HG02885 (cell line): ENCODE measurements at regions not wholly inside any gene's neighbourhood (a gene's known extent, or its start where the extent isn't known, plus 50 kb on each side); places are given as distances from the start of the nearest gene placed in this dataset.
"Not testable (repeated sequence)": the region's sequence is repeated elsewhere in the genome, so short reads cannot be mapped to it uniquely, and the experiment has no call there.

Experiments
- ATAC-seq: cut with Tn5 transposase; IDR thresholded peaks from one replicate; pipeline ENCODE4 v1.9.1; 2021; ENCODE audit warnings: mild to moderate bottlenecking; ENCODE audit not compliant: unreplicated experiment, poor library complexity

DNA sequence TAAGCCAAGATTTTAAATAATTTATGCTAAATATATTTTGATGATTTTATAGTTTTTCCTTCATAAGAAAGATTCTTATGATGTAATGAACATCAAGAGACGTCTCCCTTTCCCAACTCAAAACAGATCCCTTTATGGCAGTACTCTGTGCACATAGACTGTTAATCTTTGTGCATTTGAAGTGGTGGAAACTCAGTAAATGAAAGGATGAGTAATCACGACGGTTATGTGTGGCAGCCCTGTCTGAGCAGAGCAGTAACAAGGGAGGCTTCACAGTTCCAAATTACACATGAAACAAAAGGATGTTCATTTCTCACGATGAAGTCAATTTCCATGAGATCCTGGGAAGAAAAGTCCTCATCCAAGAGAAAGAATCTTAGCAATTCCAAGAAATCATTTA is 498.1 kb downstream of the KLF5 start:
- ATAC-seq: no peak

DNA sequence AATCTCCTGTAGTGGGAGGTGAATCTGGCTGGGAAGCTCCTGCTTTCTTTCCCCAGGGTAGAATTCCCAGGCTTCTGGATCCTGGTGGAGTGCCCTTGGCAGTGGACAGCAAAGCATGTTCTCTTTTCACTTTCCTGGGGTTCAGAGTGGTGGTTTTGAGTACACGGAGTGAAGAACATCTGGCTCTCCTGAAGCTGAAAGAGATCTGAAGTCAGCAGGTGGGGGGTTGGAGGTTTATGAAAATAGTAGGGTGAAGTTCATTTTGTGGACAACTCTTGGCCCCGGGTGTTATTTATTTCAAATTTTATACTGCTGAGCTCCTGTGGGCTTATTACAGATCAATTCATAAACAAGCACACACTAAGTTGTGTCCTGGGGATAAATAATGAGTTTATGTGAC is 497.3 kb downstream of the KLF5 start:
- ATAC-seq: no peak

DNA sequence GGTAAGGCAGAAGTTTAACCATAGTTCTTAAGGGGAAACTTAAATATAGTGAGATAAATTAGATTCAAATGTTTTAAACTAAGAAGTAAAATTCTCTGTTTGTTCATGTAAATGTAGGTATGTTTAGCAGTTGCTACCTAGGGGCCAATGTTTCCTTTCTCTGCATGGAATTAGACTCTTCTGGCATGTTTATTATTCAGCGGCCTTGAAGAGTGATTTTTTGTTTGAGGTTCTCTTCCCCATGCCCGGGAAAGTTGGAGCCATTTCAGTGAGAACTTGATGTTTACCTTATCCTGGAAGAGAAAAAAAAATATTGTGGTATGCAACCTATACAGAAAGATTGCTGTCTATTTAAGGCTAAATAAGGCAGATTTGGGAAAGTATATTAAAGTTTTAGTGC is 492.9 kb downstream of the KLF5 start:
- no peak for ATAC-seq

DNA sequence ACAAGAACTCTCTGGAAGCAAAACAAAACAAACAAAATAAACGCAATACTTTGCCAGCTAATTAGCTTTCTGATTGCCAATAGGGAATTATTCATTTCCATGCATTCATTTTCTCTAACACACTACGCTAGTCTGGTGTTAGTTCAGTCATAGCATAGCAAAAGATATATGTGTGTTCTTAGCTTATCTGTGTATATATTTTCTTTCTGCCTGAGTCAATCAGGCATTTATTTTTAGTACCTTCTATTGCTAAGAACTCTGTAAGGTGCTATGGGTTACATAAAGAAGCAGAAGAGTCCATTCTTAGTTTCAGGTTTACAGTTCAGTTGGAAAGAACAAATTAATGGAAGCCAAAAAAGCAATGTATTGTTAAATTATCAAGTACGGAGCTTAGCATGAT is 490.9 kb downstream of the KLF5 start:
- no peak for ATAC-seq

DNA sequence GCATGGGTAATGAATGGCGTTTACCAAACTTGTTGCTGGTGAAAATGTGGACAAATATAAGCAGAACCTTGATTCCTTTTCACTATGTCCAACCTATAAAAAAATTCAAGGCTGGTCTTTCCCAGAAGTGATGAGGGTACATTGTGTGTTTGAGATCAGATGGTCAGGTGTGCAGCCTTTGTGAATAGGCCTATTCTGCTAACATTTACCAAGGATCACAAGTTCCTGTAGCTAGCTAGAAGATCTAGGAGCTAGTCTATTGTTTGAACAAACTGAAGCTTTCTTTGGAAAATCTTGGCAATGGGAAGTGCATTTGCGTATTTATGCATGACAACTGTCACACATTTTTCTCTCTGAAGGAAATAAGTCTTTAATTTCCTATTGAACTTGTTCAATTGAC is 489.6 kb downstream of the KLF5 start:
- no peak for ATAC-seq

DNA sequence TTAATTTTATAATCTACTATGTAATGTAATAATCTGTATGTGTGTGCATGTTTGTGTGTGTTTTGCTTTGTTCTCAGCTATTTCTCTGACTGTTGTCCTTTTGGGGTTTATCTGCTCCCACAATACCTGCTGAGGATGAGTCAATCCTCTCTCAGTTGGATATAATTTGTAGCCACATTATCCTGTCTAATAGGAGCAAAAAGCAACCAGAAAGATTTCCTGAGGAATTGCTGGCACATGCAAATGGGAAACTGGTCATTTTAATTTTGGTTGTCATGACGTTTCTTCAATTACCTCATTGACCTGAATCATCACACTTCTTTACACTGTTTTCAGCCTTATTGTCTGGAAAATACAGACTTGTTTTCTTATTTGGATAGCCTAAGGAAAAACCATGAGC is 488.4 kb downstream of the KLF5 start:
- ATAC-seq: no peak

DNA sequence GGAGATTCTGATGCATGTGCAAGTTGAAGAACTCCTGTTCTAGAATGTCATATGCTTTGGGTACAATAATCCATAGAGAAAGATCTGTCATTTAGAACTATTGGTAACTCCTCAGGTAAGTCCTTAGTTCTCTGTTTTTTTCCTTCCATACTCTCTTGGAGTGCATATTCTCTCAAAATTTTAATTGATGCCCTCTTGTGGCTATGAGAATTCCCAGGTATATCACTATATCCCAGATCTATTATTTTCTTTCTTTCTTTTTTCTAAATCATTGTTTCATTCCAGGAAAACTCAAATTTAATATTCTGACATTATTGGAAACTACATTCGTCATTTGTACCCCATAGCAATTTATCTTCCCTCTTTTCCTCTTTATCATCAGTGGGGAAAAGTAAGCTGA is 485.4 kb downstream of the KLF5 start:
- ATAC-seq: no peak

DNA sequence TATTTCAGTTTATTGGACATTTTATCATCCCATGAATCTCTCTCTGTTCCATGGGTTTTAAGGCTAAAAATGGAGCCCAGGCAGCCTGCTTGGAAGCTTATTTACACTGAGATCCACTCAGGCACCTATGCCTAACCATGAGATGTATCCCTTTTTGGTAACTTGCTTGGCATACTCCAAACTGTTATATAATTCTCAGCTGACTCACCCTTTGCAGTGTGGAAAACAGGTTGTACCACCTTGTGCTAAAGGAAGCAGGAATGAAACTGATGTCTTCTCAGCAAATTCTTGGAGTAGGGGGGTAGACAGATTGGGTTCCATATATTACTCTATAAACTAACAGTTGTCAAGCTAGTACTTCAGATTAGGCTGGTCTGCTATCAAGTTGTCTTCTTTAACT is 483.6 kb downstream of the KLF5 start:
- ATAC-seq: no peak

DNA sequence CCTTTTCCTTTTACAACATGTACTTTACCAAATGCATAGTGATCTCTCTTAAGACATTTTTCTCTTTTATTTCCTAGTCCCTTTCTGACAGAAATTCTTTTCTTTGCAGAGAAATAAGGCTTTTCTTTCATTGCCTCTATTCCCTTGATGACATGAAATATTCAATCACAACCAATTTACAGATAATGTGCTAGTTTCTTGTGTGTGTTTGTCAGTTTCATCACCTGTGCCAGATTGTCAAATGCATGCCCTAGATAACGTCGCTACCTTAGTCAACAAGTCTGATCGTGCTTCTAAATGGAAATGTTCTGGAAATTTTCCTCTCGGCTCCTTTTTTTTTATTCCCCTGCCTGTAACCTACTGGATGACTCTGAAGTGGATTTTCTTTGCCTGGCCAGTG is 478.1 kb downstream of the KLF5 start:
- no peak for ATAC-seq

DNA sequence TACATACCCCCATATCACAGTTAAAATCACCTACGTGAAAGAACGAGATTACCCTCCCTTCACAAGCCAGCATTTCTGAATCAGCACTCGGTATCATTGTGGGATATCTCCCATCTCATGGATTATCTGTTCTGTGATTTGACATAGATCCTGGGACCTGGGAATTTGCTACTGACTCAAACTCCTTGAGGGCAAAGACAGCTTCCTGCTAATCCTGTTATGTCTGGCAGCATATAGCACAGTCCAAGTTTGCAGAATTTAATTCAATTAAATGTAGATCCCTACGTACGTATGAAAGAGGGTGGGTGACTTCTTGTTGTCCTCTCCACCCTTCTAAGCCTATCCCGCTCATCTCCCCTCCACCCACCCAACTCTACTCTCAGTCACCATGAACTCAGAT is 476.5 kb downstream of the KLF5 start:
- no peak for ATAC-seq

DNA sequence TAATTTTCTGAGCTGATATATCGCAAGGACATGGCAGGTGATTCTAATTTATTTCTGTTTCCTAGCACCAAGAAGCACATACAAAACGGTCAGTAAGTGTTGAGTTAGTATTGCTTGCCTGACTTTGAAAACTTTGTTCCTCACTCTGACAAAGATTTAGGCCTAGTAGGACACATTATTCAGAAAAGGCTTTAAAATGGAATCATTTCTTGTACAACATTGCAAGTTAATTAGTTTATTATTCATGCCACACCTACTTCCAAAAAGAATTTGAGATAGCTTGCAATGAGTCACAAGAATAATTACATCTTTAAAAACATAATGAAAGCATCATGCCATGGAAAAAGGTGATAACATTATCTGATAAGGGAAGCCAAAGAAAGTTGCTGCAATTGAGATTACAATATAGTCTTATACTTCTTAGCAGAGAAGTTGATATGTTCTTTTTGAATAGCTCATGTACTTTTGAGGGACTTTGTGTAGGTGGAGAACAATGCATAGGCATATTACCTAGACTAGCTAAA is 474.2 kb downstream of the KLF5 start:
- ATAC-seq: no peak

DNA sequence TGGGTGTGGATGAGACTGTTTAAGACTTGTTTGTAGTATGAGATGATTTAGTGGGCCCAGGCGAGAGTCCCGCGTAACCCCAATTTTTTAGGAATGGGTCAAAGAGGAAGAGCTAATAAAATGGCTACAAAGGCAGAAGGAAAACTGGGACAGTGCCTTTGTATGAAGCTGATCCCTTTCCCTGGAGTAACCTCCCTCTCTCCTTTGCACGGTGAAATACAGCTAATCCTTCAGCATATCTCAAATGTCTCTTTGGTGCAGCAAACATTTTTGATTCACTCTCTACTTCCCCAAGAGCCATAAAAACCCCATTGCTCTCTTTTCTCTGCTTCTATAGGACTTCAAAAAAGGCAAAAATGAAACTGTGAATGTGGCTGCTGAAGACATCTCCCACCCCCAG is 473.8 kb downstream of the KLF5 start:
- ATAC-seq: no peak

DNA sequence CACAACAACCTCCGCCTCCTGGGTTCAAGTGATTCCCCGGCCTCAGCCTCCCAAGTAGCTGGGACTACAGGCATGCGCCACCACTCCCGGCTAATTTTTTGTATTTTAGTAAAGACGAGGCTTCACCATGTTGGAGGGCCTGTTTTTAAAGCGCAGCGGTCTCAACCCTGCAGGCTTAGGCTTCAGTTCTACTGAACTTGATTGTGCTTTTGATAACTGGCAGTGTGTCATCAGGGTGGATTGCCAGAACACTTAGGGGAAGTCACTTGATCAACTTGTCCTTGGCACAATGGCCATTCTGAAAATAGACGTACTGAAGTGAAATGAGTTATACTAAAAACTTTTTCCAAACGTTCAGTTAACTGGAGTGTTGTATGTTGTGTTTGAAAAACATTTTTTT is 472.2 kb downstream of the KLF5 start:
- no peak for ATAC-seq

DNA sequence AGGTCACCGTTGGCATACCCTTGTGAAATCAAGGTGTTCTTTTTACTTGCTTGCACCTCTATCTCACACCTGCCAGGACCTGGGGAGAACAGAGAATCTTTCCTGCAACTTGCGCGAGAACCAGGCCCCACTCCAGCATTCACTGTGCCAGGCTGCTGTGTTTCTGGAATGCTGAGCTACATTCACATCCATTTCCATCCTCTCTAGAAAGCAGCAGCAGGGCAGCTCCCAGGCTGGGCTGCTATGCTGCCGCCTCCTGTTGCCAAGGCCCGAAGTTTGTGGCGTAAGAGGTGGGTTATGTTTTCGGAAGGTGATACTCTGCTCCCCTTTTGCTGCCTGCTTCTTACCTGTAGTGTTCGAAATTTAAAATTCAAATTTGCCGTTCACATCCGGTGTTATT is 464.1 kb downstream of the KLF5 start:
- no peak for ATAC-seq

DNA sequence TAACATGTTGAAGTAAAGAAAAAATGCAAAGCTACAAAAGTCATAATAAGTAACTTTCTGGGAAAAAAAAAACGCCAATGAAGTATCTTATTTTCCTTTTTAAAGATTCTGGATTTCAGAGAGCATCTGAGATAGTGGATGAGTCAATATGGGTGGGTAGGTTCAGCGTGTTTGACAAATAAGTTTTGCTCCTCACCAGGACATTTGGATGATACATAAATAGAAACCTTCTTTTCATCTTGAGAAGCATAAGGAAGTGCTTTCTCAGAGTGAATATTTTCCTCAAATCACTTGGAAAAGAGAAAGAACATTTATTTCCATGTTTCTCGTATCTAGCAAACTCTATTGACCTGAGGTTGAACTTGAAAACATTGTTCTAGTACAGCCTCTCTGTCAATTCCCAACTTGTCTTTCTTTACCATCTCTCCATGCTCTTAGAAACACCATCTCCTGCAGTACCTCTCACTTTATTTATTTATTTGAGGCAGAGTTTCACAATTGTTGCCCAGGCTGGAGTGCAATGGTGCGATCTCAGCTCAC is 463.2 kb downstream of the KLF5 start:
- no peak for ATAC-seq

DNA sequence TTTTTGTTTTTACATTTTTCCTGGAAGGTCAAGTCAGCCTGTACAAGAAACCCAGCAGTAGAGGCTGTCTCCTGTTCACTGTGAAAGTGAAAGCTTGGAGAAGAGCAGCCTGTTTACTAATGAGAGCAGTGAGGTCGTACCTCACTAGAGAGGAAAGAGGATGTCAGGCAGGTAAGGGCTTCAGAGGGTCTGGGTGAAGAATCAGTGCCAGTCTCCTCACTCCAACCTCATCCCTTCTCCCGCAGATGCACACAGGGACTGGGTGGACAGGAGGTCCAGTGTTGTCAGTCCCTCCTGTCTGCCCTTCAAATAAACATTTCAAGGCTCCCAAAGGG is 462.5 kb downstream of the KLF5 start:
- ATAC-seq: no peak

DNA sequence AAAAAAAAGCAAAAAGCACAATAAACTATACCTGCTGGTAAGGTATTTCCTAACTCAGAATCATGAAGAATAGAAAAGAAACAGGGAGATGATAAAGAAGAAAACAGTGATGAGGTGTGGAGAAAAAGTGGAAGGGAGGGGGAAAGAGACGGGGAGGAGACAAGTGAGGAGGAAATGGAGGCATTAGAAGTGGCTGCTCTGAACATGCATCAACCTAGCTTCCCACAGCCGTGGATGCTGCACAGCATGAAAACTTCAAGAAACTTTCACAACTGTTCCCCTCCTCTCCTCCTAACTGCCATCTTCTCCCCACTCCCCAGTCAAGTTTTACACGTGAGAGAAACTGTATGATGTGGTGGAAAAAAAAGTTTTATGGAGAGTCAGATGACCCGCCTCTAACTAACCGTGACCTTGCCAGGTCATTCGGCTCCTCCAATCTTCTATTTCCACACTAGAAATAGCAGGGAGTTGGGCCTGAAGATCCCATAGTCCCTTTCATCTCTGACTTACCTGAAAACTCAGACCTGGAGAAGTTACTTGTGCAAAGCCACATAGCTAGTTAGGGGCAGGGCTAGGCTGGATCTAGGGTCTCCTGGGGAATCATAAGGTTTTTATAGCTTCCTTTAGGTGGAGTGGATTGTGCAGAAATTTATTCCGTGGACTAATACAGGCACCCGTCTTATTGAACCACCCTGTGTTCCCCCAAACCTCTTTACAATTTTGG is 461.9 kb downstream of the KLF5 start:
- ATAC-seq: no peak

DNA sequence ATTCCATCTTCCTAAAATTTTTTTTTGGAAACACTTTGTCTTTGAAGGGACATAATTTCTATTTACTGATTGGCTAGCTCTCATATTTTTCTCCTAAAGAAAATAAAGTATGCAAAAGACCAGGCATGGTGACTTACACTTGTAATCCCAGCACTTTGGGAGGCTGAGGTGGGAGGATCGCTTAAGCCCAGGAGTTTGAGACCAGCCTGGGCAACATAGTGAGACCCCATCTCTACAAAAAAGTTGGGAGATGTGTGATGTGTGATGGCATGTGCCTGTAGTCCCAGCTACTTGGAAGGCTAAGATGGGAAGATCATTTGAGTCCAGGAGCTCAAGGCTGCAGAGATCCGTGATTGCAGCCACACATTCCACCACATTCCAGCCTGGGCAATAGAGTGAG is 461.3 kb downstream of the KLF5 start:
- not testable (repeated sequence) for ATAC-seq

DNA sequence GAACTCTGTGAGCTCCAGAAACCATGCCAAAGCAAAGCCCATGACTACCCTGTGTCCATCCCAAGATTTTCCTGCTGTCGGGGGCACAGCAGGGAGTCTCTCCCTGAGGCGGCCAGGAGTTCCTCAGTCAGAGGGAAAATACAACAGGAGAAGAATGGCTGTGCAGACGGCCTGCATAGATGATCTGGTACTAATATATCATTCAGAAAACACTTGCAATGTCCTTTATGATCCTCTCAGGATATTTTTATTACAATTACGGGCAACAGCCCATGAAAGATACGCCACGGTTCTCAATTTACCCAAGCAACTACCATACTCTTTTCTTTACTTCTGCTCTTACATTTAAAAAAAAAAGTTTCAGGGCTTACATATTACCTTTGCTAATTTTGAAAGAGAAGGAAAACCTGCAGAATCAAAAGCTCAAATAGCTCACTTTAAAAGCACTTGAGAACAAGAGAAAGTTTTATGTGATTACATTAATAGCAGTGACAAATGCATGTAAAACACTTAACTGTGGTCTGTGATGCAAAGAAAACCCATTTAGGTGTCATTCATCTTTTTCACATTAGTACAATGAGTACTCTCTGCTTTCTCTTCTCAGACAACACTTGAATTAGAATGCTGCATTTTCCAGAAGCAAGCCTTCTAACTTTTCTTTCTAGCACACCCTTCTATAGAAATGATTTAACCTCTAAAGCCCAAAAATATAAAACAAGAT is 460.8 kb downstream of the KLF5 start:
- ATAC-seq: no peak

DNA sequence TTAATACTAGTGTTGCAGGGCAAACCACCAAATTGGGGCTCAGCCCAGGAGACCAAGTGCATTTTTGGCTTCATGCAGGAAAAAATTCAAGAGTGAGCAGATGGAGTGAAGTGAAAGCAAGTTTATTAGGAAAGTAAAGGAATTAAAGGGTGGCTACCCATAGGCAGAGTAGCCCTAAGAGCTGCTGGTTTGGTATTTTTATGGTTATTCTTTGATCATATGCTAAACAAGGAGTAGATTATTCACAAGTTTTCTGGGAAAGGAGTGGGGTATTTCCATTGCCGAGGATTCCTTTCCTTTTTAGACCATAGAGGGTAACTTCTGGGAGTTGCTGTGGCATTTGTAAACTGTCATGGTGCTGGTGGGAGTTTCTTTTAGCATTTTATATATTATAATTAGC is 459.0 kb downstream of the KLF5 start:
- ATAC-seq: no peak

DNA sequence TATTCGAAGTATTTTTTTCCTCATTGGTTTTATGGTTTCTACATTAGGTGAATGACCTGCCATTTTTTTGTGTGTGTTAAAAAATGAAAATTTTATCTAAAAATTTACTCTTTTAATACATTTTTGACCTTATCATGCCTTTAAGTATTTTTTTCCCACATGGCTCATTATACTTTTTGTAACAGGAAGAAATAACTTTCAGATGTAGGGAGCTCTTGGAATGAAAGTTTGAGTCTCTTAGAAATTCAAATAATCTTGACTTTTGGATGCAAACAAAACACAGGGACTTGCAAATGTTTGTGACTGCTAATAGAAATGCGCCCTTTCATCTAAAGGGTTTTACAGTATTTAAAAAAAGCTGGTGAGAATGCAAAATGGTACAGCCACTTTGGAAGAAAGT is 457.9 kb downstream of the KLF5 start:
- ATAC-seq: no peak

DNA sequence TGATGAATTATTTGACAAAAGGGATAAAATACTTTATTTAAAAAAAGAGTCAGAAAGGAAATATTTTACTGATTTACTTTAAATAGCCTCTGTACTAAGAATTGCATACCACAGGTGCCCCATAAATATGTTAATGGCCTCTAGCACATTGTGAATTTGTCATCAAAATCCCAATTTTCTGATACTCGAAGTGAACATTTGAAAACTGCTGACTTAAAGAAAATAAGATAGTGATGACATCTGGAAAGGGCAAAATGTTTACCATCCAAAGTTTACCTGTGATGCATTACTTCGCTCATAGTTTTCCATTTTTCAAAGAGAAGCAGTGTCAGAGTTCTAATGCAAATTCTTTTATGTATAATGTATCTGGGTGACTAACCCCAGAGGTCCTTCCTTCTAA is 455.4 kb downstream of the KLF5 start:
- no peak for ATAC-seq
